HG02759 (cell line): ENCODE measurements at regions not wholly inside any gene's neighbourhood (a gene's known extent, or its start where the extent isn't known, plus 50 kb on each side); places are given as distances from the start of the nearest gene placed in this dataset.

Source experiments
- ATAC-seq: cut with Tn5 transposase; IDR thresholded peaks from one replicate; pipeline ENCODE4 v1.9.1; 2021; ENCODE audit warnings: mild to moderate bottlenecking, moderate library complexity; ENCODE audit not compliant: unreplicated experiment

DNA sequence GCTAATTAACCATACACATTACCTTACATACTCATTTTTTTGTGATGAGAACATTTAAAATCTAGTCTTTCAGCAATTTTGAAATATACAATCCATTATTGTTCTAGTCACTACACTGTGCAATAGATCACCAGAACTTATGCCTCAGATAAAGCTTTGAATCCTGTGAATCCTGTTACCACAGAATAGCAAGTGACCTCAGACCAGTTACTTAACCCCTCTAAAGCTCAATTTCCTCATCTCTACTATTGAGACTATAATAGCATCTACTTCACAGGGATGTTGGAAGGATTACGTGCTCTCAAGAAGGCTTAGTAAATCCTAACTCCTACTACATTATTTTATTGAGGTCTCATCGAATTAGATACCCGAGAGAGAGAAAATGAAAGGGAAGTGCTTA is 60.2 kb upstream of the PIP5K1B start:
- ATAC-seq: no peak

DNA sequence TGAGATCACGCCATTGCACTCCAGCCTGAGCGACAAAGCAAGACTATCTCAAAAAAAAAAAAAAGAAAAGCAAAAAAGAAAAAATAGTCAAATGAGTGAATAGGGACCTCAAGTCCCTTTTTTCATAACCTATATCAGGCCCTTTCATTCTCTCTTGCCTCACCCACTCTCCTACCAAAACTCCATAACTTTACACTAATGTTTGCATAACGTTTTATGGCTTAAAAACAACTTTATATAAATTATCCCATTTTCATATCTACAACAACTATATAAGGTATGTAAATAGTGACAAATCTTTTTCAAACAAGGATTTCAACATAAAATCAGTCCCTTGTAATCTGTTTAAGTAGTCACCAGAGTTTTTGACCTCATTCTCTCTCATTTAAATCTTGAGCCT is 56.9 kb upstream of the PIP5K1B start:
- no peak for ATAC-seq

DNA sequence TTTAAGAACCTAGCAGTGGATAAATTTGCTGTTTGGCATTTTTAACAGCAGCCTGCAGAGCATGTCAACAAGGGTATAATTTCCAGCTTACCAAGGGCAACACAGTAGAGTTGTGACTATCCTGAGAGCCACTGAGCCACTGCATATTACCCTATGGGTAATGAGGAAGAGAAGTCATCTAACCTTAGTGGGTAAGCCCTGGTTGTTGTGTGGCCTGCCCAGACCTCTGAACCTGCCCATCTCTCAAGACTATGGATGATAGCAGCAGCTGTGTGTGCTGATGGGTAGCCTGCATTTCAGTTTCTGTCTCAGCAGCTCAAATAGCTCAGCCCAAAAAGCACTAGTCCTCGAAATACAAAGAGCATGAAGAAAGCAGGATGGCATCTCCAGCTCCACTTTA is 56.1 kb upstream of the PIP5K1B start:
- ATAC-seq: no peak

GRCh38 chr9:68651280-68651893 is 53.7 kb upstream of the PIP5K1B start:
- no peak for ATAC-seq

DNA sequence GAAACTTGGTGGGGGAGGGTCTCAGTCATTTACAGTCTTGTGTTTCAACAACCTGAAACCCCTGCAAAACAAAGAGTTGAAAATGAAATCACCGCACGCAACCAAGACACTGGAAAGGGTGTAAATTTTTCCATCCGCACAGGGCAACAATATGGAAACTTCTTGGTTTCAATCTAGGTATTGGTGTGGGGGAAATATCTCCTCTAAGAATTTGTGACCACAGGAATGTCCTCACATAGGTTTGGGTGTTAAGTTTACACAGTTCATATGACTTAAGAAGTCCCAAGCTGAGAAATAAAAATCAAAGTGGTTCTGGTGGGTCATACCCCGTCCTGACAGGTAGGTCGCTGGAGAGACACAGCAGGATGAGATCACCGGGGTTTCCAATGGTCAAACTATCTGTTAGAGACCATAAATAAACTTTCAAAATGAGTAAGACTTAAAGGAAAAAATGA is 51.9 kb upstream of the PIP5K1B start:
- ATAC-seq: peak; percentile 87

GRCh38 chr9:68654075-68654474 is 51.0 kb upstream of the PIP5K1B start:
- ATAC-seq: no peak
